DMS53 treated with DMSO at 0.1 percent for 48 hours (cell line): ENCODE measurements at regions not wholly inside any gene's neighbourhood (a gene's known extent, or its start where the extent isn't known, plus 50 kb on each side); places are given as distances from the start of the nearest gene placed in this dataset.
A peak's percentile ranks its signal among the peaks of the same experiment; 100 is the strongest.

Source experiments
- DNase-seq: peaks from one replicate; lab custom pipeline; 2025; ENCODE audit not compliant: unreplicated experiment; lab: John Stamatoyannopoulos, UW

GRCh38 chrX:10288373-10288975 is 131.7 kb downstream of the CLCN4 start:
- DNase-seq = no peak

GRCh38 chrX:10296576-10296975 is 139.8 kb downstream of the CLCN4 start:
- DNase-seq = no peak

GRCh38 chrX:10310511-10310910 is 153.7 kb downstream of the CLCN4 start:
- DNase-seq = no peak

- no peak for DNase-seq
Observed at GRCh38 chrX:10314530-10315104, 157.8 kb downstream of the CLCN4 start.

- DNase-seq = no peak
Observed at GRCh38 chrX:10325611-10326010, 168.8 kb downstream of the CLCN4 start.

GRCh38 chrX:10326578-10326977 is 169.8 kb downstream of the CLCN4 start:
- DNase-seq = peak; percentile 1

GRCh38 chrX:10327651-10328050 is 170.9 kb downstream of the CLCN4 start:
- no peak for DNase-seq

GRCh38 chrX:10329984-10330383 is 173.2 kb downstream of the CLCN4 start:
- no peak for DNase-seq

- DNase-seq = no peak
Observed at GRCh38 chrX:10341309-10341708, 184.5 kb downstream of the CLCN4 start.

GRCh38 chrX:10350221-10350620 is 193.4 kb downstream of the CLCN4 start:
- no peak for DNase-seq

- DNase-seq = no peak
Observed at GRCh38 chrX:10350981-10351380, 194.2 kb downstream of the CLCN4 start.

GRCh38 chrX:10352536-10352935 is 195.8 kb downstream of the CLCN4 start:
- no peak for DNase-seq

GRCh38 chrX:10356979-10357378 is 200.2 kb downstream of the CLCN4 start:
- no peak for DNase-seq

- no peak for DNase-seq
Observed at GRCh38 chrX:10358958-10359357, 202.2 kb downstream of the CLCN4 start.

GRCh38 chrX:10360116-10360515 is 203.3 kb downstream of the CLCN4 start:
- DNase-seq = no peak

GRCh38 chrX:10365532-10366265 is 208.9 kb downstream of the CLCN4 start:
- no peak for DNase-seq

- no peak for DNase-seq
Observed at GRCh38 chrX:10367406-10367805, 210.6 kb downstream of the CLCN4 start.

- DNase-seq = no peak
Observed at GRCh38 chrX:10370976-10371375, 214.2 kb downstream of the CLCN4 start.

- no peak for DNase-seq
Observed at GRCh38 chrX:10377427-10377826, 220.7 kb downstream of the CLCN4 start.

- DNase-seq = no peak
Observed at GRCh38 chrX:10379878-10380277, 223.1 kb downstream of the CLCN4 start.

GRCh38 chrX:10380300-10380699 is 223.5 kb downstream of the CLCN4 start:
- no peak for DNase-seq

GRCh38 chrX:10381193-10381592 is 224.4 kb downstream of the CLCN4 start:
- DNase-seq = no peak
